Amygdala (tissue), 56 donors: ENCODE measurements at regions not wholly inside any gene's neighbourhood (a gene's known extent, or its start where the extent isn't known, plus 50 kb on each side); places are given as distances from the start of the nearest gene placed in this dataset.
"Not testable (repeated sequence)": the region's sequence is repeated elsewhere in the genome, so short reads cannot be mapped to it uniquely, and the experiment has no call there.

Experiments
- DNase-seq, 56 donors: peaks; one replicate each; lab custom pipeline; 2025; lab: John Stamatoyannopoulos, UW

- no peak for DNase-seq
Observed at GRCh38 chr18:8882632-8883408, 177.5 kb downstream of the MTCL1 start.

- DNase-seq, result no peak
Observed at GRCh38 chr18:8883409-8883668, 178.0 kb downstream of the MTCL1 start.

- DNase-seq, result not testable (repeated sequence)
Observed at GRCh38 chr18:8887877-8888276, 182.5 kb downstream of the MTCL1 start.

- no peak for DNase-seq
Observed at GRCh38 chr18:8889489-8889888, 184.1 kb downstream of the MTCL1 start.

DNA sequence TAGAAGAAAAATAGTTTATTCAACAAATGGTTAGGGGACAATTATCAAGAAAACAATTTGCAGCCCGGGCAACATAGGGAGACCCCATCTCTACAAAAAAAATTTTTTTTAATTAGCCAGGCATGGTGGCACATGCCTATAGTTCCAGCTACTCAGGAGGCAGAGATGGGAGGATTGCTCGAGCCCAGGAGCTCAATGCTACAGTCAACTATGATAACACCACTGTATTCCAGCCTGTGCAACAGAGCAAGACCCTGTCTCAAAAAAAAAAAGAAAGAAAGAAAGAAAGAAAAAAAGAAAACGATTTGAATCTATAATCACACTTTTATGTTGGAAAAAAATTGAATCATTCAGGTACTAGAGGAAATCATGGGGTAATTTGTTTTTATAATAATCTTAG is 185.1 kb downstream of the MTCL1 start:
- DNase-seq, result not testable (repeated sequence)

DNA sequence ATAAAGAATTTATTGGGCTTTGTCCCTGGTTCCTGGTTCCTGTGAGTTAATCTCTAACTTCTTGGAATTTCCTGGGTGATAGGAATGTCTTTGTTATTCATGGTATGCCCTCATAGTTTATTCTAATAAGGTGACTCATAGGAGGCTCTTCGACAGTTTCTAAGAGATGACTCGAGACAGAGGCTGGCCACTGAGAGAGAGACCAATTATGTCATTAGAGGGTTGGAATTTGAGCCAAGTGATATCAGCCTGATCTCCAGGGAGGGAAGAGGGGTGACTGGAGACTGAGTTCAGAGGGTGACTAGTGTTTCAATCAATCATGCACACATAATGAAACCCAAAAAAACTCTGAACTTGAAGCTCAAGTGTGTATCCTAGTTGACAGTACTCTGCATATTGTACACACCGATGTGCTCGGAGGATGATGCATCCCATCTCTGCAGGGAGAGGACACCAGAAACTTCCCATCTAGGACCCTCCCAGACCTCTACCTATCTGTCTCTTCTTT is 185.7 kb downstream of the MTCL1 start:
- DNase-seq, result no peak

GRCh38 chr18:8893221-8893620 is 187.9 kb downstream of the MTCL1 start:
- no peak for DNase-seq

DNA sequence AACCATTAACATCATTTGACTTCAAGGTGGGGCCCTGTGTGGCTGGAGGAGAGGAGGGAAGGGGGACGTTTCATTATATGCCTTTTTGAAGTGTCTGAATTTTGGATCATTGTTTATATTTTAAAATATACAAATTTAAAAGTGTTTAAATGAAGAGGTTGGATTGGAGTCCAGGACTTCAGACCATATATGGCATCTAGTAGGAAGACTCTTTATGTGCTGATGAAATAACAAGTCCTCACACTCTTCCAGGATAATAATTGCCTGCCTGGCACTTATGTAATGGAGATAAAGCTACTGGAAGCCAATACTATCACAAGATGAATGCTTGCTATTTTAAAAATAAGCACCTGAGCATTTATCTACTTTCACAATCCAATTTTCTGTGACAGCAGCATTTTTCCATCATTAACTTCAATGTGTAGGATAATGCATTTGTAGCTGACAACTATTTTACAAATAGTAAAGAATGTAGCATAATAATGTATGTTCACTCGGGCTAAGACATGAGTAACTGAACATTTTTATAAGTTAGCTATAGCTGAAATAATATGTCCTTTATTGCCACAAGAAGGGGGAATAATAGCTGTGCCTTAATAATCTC is 188.4 kb downstream of the MTCL1 start:
- no peak for DNase-seq

GRCh38 chr18:8894823-8895222 is 189.5 kb downstream of the MTCL1 start:
- no peak for DNase-seq

DNA sequence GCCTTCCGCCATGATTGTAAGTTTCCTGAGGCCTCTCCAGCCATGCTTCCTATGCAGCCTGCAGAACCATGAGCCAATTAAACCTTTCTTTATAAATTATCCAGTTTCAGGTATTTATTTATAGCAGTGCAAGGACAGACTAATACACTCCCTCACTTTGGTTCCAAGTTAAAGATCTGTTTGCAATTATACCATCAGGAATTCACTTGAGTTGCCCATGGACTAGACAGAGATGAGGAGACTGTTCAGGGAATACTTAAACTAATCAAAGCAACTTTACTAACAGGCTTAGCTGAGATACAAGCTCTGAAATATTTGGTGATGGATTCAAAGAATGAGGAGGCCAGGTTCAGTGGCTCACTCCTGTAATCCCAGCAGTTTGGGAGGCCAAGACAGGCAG is 190.0 kb downstream of the MTCL1 start:
- no peak for DNase-seq

- no peak for DNase-seq
Observed at GRCh38 chr18:8895987-8896619, 190.7 kb downstream of the MTCL1 start.

DNA sequence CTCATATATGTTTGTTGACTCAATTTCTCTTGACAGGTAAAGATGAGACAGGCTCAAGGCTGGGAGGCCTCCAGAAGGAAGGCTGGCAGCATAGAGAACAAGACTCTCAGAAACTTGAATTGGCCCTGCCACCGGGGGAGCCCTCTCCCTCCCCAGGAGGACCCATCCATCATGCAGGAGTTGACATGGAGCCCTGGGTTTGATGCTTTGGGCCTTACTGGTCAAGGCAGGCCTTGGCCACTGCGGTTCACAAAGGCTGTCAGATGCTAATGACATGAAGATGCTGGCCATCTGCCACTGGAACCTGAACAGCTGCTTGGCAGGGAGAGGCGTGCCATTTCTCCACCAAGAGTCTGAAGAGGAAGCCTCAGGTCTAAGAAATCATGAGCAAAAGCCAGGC is 193.6 kb downstream of the MTCL1 start:
- DNase-seq, result no peak

- no peak for DNase-seq
Observed at GRCh38 chr18:8900552-8900951, 195.2 kb downstream of the MTCL1 start.

GRCh38 chr18:8901019-8901418 is 195.7 kb downstream of the MTCL1 start:
- no peak for DNase-seq

GRCh38 chr18:8904316-8904715 is 198.2 kb upstream of the NDUFV2 start:
- no peak for DNase-seq

DNA sequence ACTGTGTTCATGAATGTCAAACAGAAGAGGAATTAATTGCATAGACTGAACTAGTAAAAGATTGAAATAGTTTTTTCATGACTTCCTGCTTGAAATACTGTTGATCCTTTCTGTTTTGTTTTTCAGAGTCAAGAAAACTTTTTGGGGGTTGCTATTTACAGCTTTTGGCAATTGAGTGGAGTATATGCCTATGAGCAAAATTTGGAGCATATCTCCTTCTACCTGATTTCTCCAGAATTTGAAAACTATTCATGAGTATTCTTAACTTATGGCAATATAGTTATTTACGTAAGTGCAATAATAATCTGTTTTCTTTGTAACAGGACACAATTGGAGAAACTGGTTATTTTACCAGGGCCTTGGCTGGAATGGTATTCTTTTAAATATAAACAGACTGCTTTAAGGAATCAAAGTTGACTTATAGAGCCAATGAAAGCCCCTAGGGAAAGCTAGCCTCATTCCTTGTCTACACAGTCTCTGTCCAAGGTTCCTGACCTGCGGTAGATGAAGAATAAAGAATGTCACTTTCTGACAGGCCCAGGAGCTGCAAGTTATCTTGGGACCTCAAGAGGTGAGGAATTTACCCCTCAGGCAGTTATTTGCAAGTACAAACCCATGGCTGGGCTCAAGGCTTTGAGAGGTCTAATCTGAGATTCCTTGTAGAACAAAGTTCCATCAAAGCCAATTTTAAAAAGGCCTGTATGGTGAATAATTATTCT is 193.5 kb upstream of the NDUFV2 start:
- DNase-seq, result no peak

DNA sequence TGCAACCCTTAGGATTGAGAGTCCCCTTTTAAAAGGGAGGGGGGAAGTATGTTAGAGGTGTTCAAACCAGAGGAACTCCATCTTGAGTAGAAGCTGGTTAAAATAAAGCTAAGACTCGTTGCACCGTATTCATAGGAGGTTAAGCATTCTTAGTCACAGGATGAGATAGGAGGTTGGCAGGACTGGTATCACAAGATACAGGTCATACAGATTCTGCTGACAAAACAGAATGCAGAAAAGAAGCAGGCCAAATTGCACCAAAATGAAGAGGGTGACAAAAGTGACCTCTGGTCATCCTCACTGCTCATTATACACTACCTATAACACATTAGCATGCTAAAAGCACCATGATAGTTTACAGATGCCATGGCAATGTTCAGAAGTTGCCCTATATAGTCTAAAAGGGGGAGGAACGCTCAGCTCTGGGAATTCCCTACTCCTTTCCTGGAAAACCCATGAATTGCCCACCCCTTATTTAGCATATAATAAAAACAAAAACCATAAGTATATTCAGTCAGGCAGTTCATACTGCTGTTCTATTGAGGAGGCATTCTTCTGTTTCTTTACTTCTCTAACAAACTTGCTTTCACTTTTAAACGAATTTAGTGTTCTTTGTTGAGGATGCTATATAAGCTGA is 192.2 kb upstream of the NDUFV2 start:
- no peak for DNase-seq

DNA sequence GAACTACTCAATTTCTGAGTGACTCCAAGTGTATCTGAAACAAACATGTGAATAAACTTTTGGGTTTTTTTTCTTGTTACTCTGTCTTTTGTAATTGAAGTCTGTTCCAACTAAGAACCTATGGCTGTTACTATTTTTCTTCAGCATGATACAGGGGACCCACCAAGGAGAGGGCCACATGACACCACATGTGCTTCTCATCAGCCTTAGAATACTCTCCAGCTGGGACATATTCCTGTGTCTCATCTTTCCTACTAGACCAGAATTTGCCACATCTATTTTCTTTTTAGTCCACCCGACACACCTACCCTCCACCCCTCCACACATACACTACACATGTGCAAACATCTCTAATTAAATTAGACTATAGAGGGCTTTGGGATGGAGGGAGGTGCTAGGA is 191.7 kb upstream of the NDUFV2 start:
- no peak for DNase-seq

DNA sequence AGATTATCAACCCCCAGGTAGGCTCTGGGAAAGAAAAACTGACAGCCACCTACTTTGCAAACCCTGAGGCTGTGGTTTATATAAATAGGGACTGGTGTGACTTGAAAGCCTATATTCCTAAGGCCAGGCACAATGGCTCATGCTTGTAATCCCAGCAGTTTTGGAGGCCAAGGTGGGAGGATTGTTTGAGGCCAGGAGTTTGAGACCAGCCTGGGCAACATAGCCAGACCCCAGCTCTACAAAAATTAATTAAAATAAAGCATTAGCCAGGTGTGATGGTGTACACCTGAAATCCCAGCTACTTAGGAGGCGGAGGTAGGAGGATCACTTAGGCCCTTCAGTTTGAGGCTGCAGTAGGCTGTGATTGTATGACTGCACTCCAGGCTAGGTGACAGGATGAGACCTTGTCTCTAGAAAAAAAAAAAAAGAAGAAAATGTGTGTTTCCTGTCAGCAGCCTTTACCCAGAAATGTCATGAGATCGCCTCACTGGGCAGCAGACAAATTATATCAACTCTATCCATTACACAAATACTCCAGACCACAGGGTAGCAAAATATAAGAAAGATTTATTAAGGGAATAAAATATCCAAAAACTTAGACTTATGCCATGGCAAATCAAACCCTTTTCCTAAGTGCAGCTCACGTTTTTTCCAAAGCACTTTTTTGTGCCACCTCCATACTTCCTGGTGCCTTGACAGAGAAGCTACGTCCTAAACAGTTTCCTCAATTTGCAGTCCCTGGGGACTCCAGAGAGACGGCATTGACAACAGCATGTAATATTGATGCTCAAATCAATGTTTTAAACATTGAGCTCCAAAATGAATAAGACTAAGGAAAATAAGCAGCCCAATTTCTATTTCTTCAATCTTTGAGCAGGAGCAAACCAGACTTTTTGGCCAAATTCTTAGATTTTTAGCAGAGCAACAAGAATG is 190.8 kb upstream of the NDUFV2 start:
- DNase-seq, result no peak
